Midbrain (tissue), 1 donor: ENCODE measurements at regions not wholly inside any gene's neighbourhood (a gene's known extent, or its start where the extent isn't known, plus 50 kb on each side); places are given as distances from the start of the nearest gene placed in this dataset.
"Not testable (repeated sequence)": the region's sequence is repeated elsewhere in the genome, so short reads cannot be mapped to it uniquely, and the experiment has no call there.

Experiments
- DNase-seq: peaks from one replicate; lab custom pipeline; 2025; lab: John Stamatoyannopoulos, UW

DNA sequence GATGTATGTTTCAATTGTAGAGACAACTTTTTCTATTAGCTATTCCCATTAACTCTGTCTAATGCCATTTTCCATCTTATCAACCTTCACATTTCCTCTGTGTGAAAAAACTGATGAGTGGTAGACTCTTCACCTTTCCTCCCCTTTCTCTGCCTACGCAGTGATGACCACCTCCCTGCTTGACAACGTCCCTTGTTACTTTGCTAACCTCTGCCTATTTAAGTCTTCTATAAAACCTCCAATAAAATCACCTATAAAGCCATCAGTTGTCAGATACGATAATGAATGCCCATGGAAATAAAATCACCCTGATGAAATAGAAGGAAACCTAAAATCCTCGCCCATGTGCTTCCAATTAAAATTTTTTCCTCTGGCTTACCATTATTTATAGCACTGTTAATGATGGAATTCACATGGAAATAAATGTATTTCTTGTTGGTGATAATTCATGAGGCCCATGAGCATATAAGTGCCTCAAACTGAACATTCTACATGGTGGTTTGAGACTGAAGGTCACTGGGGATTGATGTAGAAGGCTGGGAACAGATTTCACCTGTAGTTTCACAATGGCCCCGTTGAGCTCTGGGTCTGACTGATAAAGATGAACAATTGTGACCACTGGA is 1454.0 kb upstream of the SEL1L start:
- no peak for DNase-seq

DNA sequence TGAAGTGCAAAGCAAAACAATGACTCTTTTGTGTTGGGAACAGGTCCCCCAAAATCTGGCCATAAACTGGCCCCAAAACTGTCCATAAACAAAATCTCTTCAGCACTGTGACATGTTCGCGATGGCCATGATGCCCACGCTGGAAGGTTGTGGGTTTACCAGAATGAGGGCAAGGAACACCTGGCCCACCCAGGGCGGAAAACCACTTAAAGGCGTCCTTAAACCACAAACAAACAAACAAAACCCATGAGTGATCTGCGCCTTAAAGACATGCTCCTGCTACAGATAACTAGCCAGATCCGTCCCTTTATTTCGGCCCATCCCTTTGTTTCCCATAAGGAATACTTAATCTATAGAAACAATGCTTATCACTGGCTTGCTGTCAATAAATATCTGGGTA is 1460.9 kb upstream of the SEL1L start:
- DNase-seq, result not testable (repeated sequence)

DNA sequence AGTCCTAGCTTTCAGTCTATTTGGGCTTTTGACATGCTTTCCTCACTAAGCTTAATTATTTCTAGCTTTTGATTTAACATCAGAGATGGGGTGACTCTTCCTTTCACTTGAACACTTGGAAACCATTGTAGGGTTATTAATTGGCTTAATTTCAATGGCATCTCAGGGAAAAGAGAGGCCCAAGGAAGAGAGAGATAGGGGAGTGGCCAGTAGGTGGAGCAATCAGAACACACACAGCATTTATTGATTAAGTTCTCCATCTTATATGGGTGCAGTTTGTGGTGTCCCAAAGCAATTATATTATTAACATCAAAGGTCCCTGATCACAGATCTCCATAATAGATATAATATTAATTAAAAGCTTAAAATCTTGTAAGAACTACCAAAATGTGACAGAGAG is 1466.1 kb upstream of the SEL1L start:
- DNase-seq, result no peak

DNA sequence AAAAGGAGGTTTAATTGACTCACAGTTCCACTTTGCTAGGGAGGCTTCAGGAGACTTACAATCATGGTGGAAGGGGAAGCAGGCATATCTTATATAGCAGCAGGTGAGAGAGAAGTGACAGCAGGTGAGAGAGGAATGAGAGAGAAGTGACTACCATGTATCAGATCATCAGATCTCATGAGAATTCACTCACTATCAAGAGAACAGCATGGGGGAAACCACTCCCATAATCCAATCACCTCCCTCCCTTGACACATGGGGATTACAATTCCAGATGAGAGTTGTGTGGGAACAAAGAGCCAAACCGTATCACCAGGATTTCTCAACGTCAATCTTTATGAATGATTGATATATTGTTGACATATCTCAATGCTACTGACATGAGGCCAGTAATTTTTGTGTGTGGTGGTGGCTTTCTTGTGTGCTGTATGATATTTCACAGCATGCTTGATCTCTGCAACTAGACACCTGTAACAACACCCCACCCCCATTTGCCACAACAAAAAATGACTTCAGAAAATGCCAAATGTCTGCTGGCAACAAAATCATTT is 1470.9 kb upstream of the SEL1L start:
- no peak for DNase-seq

DNA sequence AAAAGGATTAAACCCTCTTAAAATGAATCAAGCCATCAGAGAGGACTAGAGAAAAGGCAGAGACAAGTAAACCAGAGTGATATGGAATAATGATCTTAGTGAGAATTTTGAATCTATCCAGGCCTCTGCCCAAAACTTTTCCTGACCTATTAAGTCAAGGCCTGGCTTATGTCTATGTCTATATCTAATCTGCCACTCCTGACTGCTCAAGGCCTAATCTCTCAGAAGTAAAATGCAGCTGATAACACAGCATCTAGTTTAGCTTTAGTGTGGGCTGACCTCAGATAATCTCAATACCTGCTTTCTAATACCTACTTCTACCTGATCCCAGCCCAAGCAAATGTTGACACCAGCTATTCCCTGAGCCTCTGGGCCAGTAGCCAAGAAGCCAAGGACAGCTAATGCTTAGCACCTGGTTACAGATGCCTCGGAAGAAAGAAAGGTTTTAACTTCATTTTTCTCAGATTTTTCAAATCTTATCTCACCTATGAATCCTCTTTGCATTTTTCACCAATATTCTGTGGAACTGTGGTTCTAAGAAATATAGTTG is 1472.5 kb upstream of the SEL1L start:
- DNase-seq, result no peak

DNA sequence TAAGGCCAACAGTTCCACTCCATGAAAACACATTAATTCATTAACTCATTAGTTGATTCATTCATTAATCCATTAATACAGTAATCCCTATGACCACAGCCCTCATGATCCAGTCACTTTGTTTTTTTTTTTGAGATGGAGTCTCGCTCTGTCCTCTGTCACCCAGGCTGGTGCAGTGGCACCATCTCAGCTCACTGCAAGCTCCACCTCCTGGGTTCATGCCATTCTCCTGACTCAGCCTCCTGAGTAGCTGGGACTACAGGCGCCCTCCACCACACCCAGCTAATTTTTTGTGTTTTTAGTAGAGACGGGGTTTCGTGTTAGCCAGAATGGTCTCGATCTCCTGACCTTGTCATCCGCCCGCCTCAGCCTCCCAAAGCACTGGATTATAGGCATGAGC is 1473.4 kb upstream of the SEL1L start:
- DNase-seq, result not testable (repeated sequence)

DNA sequence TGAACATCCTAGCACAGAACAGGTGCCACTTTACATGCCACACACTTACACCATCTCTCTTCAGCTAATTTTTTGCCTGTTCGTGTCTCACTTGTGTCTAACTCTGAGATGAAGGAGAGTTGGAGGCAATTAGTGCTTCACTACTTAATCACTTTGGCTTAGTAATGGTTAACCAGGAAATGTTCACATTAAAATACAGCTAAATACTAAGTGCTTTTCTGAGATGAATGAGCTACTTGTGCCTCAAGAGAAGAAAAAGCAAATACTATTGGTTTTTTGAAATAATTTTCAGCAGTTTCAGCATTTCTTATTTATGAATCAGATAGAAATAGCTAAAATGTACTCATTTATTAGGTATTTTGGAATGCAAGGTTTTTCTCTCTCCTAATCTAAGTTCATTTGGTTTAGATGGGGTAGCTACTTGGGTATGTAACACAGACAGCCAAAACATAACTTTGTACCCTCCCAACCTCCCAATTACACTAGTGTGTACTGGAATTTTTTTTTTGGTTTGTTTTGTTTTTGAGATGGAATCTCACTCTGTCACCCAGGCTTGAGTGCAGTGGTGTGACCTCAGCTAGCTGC is 1474.1 kb upstream of the SEL1L start:
- DNase-seq, result no peak

DNA sequence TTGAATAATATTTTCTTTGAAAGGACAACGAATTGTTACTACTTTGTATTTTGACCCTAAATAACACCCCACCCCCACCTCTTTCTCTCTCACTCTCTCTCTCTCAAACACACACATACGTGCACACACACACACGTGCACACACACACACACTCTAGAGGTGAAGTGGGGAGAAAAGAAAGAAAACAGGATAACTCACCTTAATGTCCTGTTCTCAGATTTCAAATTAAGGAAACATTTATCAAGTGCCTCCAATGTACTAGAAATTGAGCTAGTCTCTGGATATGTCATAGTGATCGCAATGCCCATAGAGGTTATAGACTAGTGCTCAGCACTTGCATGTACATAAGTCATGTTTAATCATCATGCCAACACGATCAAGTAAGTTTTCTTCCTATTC is 1483.6 kb upstream of the SEL1L start:
- no peak for DNase-seq

DNA sequence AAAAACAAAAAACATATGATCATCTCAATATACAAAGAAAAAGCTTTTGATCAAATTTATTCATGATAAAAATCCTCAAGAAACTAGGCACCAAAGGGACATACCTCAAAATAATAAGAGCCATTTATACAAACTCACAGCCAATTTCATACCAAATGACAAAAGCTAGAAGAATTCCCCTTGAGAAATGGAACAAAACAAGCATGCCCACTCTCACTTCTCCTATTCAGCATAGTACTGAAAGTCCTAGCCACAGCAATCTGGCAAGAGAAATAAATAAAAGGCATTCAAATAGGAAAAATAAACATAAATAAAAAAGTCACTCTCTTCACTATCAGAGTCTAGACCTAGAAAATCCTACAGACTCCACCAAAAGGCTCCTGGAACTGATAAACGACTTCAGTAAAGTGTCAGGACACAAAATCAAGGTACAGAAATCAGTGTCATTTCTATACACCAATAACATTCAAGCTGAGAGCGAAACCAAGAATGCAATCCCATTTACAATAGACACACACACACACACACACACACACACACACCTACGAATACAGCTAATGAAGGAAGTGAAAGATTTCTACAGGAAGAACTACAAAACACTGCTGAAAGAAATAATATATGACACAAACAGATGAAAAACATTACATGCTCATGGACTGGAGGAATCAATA is 1486.2 kb upstream of the SEL1L start:
- no peak for DNase-seq

DNA sequence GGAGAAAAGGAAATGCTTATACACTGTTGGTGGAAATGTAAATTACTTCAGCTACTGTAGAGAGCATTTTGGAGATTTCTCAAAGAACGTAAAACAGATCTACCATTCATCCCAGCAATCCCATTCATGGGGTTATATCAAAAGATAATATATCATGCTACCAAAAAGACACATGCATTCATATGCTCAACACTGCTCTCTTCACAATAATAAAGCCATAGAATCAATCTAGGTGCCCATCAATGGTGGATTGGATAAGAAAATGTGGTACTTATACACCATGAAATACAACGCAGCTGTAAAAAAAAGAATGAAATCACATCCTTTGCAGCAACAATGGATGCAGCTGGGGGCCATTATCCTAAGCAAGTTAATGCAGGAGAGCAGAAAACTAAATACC is 1487.7 kb upstream of the SEL1L start:
- no peak for DNase-seq

DNA sequence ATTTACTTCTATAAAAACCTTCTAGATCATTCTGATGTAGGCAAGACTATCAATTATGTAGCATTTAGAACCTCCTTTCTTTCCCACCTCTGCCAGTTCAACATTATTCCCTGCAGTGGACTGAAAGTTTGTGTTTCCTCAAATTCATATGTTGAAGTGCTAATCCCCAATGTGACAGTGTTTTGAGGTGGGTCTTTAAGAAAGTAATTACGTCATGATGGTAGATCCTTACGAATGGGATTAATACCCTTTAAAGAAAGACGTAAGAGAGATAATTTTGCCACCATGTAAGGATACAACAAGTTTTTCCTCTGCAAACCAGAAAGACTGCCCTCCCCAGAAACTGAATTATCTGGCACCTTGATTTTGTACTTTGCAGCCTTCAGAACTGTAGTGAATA is 1489.7 kb upstream of the SEL1L start:
- no peak for DNase-seq

DNA sequence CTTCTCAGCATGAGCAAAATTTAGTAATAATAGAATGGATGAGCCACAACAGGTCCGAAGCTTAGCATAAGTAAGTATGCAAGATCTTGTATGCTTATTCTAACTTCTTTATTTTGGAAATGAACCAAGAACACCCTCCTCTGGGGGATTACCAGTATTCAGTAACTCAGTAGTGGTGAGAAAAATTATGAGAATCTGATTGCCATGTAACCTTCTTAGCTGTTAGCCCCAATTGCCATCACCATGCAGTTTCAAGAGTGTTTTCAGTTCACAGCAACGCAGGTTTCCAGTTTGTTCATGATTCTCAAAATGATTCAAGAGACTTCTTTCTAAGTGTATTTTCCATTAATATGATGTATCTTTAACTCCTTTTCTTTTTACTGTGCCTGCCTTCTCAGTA is 1507.6 kb upstream of the SEL1L start:
- DNase-seq, result no peak

DNA sequence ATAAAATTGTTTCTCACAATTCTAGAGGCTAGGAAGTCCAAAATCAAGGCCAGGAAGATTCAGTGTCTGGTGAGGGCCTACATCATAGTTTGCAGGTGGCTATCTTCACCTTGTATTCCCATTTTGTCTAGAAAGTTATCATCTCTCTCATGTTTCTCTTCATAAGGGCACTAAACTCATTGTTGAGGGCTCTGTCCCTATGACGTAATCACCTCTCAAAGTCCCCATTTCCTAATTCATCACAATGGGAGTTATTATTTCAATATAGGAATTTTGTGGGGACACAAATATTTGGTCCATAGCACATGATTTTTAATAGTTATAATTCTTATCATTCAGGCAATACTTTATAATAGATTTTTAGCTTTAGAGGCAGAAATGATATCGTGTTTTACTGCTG is 1509.2 kb upstream of the SEL1L start:
- no peak for DNase-seq

DNA sequence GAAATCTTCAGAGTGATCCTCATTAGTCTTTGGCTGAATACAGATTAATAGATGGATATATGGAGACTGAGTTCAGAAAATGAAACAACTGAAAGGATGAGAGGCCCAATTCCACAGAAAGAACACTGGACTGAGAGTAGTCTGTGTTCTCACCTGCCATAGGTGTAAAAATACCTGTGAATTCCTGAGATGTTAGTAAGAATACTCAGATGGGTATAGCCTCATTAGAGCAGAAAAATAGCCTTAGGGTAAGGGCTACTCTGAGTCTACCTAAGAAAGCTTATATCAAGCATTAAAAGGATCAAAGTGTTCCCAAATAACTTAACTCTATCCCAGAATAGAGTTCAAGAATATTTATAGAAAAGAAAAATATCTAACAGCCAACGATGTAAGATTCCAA is 1510.3 kb upstream of the SEL1L start:
- DNase-seq, result no peak

DNA sequence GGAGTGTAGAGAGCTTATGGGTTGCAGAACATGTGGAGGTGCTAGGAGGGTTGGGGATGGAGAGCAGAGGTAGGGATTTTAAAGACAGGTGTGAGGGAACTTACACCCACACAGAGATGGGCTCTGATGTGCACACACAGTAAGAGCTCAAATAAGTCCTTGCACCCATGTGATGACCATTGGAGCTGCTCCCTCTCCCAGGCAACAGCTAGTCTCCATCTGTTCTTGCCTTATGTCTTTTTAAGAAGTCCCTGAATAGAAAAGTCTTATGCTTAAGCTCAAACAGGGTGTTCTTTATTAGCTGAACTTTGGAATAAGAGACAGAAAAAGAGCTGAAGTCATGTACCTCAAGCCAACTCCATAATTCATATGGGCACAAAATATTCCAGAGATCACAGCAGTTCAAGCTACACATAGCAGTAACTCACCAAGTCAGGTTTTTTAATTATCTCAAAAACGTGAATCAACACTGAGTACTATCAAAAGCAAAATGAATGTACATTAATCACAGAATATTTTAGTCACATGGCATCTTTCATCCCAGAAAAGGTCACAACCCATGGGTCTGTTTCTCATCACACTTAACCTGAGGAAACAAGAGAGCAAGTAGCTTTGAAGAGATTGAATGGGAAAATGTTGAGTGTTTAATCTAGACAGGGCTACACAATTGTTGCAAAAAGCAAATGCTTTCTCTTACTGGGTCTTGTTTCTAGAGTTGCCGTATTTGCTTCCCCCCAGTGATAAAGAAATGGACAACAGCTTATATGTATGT is 1513.6 kb upstream of the SEL1L start:
- no peak for DNase-seq

DNA sequence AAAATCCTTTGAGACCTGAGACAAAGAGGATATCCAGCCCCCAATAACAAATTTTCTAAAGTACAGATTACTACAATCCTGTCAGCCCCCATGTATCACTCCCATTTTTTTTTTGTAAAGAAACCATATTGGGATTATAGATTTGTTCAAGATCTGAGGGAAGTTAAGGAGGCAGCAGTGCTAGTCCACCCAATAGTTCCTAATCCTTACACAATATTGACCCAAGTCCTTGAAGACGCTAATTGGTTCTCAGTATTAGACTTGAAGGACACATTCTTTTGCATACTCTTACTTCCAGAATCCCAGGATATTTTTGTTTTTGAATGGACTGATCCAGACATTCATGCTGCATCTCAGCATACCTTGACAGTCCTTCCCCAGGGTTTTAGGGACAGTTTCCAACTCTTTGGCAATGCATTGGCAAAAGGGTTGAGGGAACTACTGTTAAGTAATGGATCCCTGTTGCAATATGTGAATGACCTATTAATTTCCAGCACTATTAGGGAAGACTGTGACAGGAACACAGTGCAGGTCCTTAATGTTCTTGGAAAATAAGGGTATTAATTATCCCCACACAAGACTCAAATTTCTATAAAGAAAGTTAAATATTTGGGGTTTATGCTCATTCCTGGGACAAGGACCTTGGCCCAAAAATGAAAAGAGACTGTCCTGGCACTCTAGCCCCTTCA is 1519.5 kb upstream of the SEL1L start:
- no peak for DNase-seq

DNA sequence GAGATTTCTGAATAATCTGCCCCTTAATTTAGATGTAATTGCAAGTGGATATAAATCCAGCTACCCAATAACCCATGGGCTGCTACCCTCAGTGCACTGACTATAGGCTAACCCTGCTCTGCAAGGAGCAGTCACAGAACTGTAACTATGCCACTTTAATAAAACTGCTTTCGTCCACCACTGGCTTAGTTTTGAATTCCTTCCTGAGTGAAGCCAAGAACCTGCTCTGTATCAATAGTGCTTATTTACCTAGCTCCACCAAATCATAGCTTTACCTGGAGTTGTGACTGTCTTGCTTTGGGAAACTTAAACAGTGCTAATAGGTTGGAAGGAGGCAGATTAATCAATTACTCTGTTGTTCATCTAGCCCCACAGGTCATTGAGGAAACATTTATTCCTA is 1524.4 kb upstream of the SEL1L start:
- no peak for DNase-seq

DNA sequence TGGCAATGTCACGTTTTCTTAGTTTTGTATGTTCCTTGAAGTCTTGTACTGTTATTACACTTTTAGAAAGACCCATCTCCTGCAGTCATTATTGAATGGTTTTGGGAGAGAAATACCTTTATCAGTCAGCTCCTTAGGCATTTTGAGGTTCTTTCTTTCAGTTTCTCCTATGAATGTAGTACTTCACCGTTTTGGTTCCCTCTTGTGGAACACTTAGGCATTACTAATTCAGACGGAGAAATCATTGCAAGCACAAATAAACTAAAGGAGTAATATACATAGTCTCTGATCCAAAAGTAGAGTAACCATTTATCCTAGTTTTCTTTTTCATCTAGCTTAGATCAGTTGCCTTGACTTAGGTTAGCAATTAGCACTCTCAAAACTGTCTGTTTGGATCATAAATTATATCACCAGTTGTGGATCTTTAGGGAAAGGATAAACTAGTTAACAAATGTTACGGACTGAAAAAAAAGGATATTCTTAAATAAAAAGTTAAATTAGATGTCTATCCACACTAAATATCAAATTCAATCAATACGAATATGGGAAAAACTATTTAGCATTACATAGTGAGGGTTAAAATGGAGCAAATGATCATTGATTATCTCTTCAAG is 1538.3 kb upstream of the SEL1L start:
- DNase-seq, result no peak

DNA sequence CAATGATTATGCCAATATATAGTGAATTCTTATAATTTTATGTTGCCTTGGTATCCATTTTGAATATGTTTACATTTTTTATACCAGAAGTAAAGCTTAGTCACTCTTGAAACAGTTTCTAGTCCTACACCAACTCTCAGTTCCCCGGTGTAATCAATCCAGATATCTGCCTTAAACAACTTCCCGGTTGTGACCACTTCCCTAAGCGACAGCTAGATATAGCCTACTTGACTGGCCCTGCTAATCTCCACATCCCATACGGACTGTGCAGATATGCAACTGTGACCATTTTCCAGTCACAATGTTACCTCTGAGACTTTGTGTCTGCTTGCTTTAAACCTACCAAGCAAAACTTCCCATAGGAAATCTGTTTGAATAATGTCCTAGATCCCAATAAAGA is 1551.5 kb upstream of the SEL1L start:
- no peak for DNase-seq

DNA sequence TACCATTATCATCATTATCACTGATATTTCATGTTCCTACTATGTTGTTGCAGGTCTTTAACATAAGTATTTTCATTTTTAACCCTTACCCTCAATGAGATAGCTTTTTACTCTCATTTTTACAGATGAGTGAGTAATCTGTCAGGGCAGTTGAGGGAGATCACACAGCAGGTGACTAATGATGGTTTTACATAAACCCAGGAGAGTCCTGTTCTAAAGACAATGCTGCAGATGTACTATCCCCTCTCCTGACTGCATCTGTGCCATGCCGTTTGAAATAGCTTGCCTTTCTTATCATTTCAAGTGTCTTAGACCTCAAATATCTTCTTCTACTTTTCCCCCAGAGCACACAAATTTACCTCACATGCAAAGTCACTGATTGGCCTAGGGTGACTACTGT is 1552.1 kb upstream of the SEL1L start:
- no peak for DNase-seq
